WI38 (cell line): ENCODE measurements at regions not wholly inside any gene's neighbourhood (a gene's known extent, or its start where the extent isn't known, plus 50 kb on each side); places are given as distances from the start of the nearest gene placed in this dataset.
"Not testable (repeated sequence)": the region's sequence is repeated elsewhere in the genome, so short reads cannot be mapped to it uniquely, and the experiment has no call there.

Experiments
- H3K4me3 ChIP-seq: 2 replicates; pipeline ENCODE4 v1.5.1; 2011; ENCODE audit warnings: low read depth, mild to moderate bottlenecking, control low read depth, low read length
- TF ChIP-seq, protein P1 (sequence below): IDR thresholded peaks from 2 replicates; pipeline ENCODE4 v1.5.1; 2012; ENCODE audit warnings: low read depth, mild to moderate bottlenecking, control low read depth, low read length

GRCh38 chr14:30195941-30196340 lies 268.3 kb upstream of the PRKD1 start:
- TF ChIP-seq, protein P1, sequence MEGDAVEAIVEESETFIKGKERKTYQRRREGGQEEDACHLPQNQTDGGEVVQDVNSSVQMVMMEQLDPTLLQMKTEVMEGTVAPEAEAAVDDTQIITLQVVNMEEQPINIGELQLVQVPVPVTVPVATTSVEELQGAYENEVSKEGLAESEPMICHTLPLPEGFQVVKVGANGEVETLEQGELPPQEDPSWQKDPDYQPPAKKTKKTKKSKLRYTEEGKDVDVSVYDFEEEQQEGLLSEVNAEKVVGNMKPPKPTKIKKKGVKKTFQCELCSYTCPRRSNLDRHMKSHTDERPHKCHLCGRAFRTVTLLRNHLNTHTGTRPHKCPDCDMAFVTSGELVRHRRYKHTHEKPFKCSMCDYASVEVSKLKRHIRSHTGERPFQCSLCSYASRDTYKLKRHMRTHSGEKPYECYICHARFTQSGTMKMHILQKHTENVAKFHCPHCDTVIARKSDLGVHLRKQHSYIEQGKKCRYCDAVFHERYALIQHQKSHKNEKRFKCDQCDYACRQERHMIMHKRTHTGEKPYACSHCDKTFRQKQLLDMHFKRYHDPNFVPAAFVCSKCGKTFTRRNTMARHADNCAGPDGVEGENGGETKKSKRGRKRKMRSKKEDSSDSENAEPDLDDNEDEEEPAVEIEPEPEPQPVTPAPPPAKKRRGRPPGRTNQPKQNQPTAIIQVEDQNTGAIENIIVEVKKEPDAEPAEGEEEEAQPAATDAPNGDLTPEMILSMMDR, result no peak
- no peak overlapping the region for H3K4me3 ChIP-seq

GRCh38 chr14:30196861-30197260 lies 269.2 kb upstream of the PRKD1 start:
- TF ChIP-seq, protein P1, result no peak
- H3K4me3 ChIP-seq, result no peak overlapping the region

- not testable (repeated sequence) for H3K4me3 ChIP-seq
Measured at GRCh38 chr14:30198720-30199119, 271.1 kb upstream of the PRKD1 start.

DNA sequence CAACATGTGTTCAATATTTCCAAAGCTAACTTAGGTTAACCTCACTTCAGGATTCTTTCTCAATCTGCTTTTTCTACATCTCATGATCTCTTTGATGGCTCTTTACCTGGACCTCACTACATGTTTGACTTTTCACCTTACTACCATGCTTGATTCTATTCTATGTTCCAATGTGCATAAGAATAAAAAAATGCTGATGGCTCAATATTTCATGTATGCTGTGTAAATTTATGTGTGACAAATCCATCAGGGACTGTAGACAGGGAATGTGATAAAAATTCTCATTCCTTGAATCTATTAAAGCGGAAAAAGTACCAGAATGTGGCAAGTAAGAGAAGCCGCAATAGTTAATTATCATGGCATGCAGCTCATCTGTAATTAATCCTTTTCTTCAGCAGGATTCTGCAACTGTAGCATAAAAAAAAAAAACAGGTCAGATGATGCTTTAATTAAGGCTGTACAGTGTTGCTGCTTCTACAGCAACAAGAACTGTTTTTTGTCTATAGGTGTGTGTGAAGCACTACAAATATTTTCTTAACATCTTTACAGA lies 276.9 kb upstream of the PRKD1 start:
- no peak overlapping the region for H3K4me3 ChIP-seq
- TF ChIP-seq, protein P1, result no peak

DNA sequence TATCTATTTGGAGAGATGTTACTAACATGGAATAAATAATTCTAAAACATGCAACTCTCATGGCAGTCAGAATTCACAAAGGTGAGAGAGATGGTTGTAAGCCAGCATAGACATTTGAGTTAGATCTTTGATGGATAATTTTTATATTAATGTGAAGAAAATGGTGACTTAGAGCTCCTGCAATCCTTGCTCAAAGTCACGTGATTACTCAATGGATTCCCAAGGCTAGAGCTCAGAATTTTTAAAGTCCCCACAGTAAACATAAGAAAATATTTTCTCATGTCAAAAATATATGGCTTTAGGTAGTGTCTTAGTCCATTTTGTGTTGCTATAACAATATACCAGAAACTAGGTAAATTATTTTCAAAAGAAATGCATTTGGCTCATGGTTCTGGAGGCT lies 281.5 kb upstream of the PRKD1 start:
- TF ChIP-seq, protein P1, result no peak
- no peak overlapping the region for H3K4me3 ChIP-seq

- no peak overlapping the region for H3K4me3 ChIP-seq
- TF ChIP-seq, protein P1, result no peak
Measured at GRCh38 chr14:30210630-30211029, 283.0 kb upstream of the PRKD1 start.

GRCh38 chr14:30211326-30211725 lies 283.7 kb upstream of the PRKD1 start:
- H3K4me3 ChIP-seq, result no peak overlapping the region
- TF ChIP-seq, protein P1, result no peak

GRCh38 chr14:30214014-30214413 lies 286.4 kb upstream of the PRKD1 start:
- TF ChIP-seq, protein P1, result no peak
- 0 out of 2 replicates have a peak overlapping the region, but pooled peaks have one; percentile 9 for H3K4me3 ChIP-seq
